ENCODE measurements at regions not wholly inside any gene's neighbourhood (a gene's known extent, or its start where the extent isn't known, plus 50 kb on each side); places are given as distances from the start of the nearest gene placed in this dataset.

GRCh38 chr12:53808023-53808705 lies 56.4 kb upstream of the CISTR start (continued):
- no peak for TF ChIP-seq FOSL1 (IDR thresholded peaks at IDR 0.05; ENCODE audit: insufficient read depth, low read depth, low read length)
- no peak for TF ChIP-seq SP1 (IDR thresholded peaks at IDR 0.05; ENCODE audit: low read depth, low read length)
- TF ChIP-seq CEBPB (IDR thresholded peaks at IDR 0.05; ENCODE audit: low read depth, low read length): no peak

Measured in H1 (cell line).